Neural cell (in vitro differentiated cells): ENCODE measurements at regions not wholly inside any gene's neighbourhood (a gene's known extent, or its start where the extent isn't known, plus 50 kb on each side); places are given as distances from the start of the nearest gene placed in this dataset.

Experiments used
- H2AFZ ChIP-seq: fragments of 200-600, 300-800 bp; sonication (generic), shearing (Covaris generic); 2 replicates; pipeline ENCODE4 v1.6.0; 2014; ENCODE audit warnings: low read depth, mild to moderate bottlenecking, antibody characterized with exemption, low read length, moderate library complexity
- H3F3A ChIP-seq: fragments of 200-600 bp; shearing (Covaris generic); 2 replicates; pipeline ENCODE4 v1.6.1; 2016; ENCODE audit warnings: mild to moderate bottlenecking, moderate library complexity, mixed read lengths, antibody characterized with exemption, low read length; ENCODE audit not compliant: insufficient read depth, poor library complexity, severe bottlenecking
- H3K27ac ChIP-seq: fragments of 200-600, 300-800 bp; sonication (generic), shearing (Covaris generic); 2 replicates; pipeline ENCODE4 v1.5.1; 2014; ENCODE audit warnings: mild to moderate bottlenecking, low read length, moderate library complexity
- H3K27me3 ChIP-seq: fragments of 300-800, 200-600 bp; sonication (generic), shearing (Covaris generic); 2 replicates; pipeline ENCODE4 v1.6.0; 2014; ENCODE audit warnings: mild to moderate bottlenecking, low read depth, low read length, moderate library complexity; ENCODE audit not compliant: insufficient read depth
- H3K36me3 ChIP-seq: fragments of 300-800, 200-600 bp; sonication (generic), shearing (Covaris generic); 2 replicates; pipeline ENCODE4 v1.5.1; 2014; ENCODE audit warnings: mild to moderate bottlenecking, antibody characterized with exemption, low read length, moderate library complexity; ENCODE audit not compliant: insufficient read depth
- H3K4me2 ChIP-seq: fragments of 300-800, 200-600 bp; sonication (generic), shearing (Covaris generic); 2 replicates; pipeline ENCODE4 v1.6.0; 2014; ENCODE audit warnings: mild to moderate bottlenecking, low read length
- H3K4me3 ChIP-seq: fragments of 300-800, 200-600 bp; sonication (generic), shearing (Covaris generic); 2 replicates; pipeline ENCODE4 v1.5.1; 2014; ENCODE audit warnings: mild to moderate bottlenecking, low read length, moderate library complexity
- H3K79me2 ChIP-seq: fragments of 200-600 bp; shearing (Covaris generic); replicated peaks from 2 replicates; pipeline ENCODE4 v1.6.0; 2014; ENCODE audit warnings: mild to moderate bottlenecking, low read length, moderate library complexity; ENCODE audit not compliant: insufficient read depth
- H3K9ac ChIP-seq: fragments of 300-800, 200-600 bp; sonication (generic), shearing (Covaris generic); 2 replicates; pipeline ENCODE4 v1.6.1; 2016; ENCODE audit warnings: mild to moderate bottlenecking, low read length, mixed read lengths
- H3K9me2 ChIP-seq: fragments of 200-600 bp; shearing (Covaris generic); 2 replicates; pipeline ENCODE4 v1.6.1; 2016; ENCODE audit warnings: mild to moderate bottlenecking, low read length, mixed read lengths; ENCODE audit not compliant: insufficient read depth
- H3K9me3 ChIP-seq: fragments of 200-600, 300-800 bp; sonication (generic), shearing (Covaris generic); 2 replicates; pipeline ENCODE4 v1.6.1; 2016; ENCODE audit warnings: mild to moderate bottlenecking, mixed run types, low read length, moderate library complexity, mixed read lengths
- H4K20me1 ChIP-seq: fragments of 200-600 bp; shearing (Covaris generic); 2 replicates; pipeline ENCODE4 v1.6.1; 2016; ENCODE audit warnings: mild to moderate bottlenecking, mixed run types; ENCODE audit not compliant: insufficient read depth
- EP300 ChIP-seq: fragments of 450-650 bp; conservative IDR thresholded peaks from 2 replicates; pipeline ENCODE4 v1.6.1; 2014; ENCODE audit warnings: antibody characterized with exemption, mild to moderate bottlenecking, moderate library complexity; ENCODE audit not compliant: poor library complexity, severe bottlenecking
- EZH2 ChIP-seq: fragments of 200-600, 300-800 bp; shearing (Covaris generic), sonication (generic); IDR thresholded peaks from 2 replicates; pipeline ENCODE4 v1.6.1; 2014; ENCODE audit warnings: antibody characterized with exemption, low read length, borderline replicate concordance, mild to moderate bottlenecking; ENCODE audit not compliant: insufficient read depth, poor library complexity, severe bottlenecking
- MXI1 ChIP-seq: fragments of 450-650 bp; conservative IDR thresholded peaks from 2 replicates; pipeline ENCODE4 v1.6.1; 2014; ENCODE audit warnings: antibody characterized with exemption, mild to moderate bottlenecking; ENCODE audit not compliant: poor library complexity, severe bottlenecking
- POLR2AphosphoS5 ChIP-seq: IDR thresholded peaks from 2 replicates; pipeline ENCODE4 v1.6.1; 2012
- RAD21 ChIP-seq: fragments of 450-650 bp; conservative IDR thresholded peaks from 2 replicates; pipeline ENCODE4 v1.6.1; 2014; ENCODE audit warnings: antibody characterized with exemption, mild to moderate bottlenecking, moderate library complexity
- SMC3 ChIP-seq: fragments of 450-650 bp; conservative IDR thresholded peaks from 2 replicates; pipeline ENCODE4 v1.6.1; 2014; ENCODE audit warnings: antibody characterized with exemption, mild to moderate bottlenecking, moderate library complexity; ENCODE audit not compliant: poor library complexity
- TAF1 ChIP-seq: IDR thresholded peaks from 2 replicates; pipeline ENCODE4 v1.6.1; 2012; ENCODE audit warnings: low read depth
- TF ChIP-seq, protein P1 (sequence below): fragments of 450-650 bp; IDR thresholded peaks from 2 replicates; pipeline ENCODE4 v1.5.1; 2014; ENCODE audit warnings: antibody characterized with exemption, mild to moderate bottlenecking, moderate library complexity; ENCODE audit not compliant: poor library complexity, severe bottlenecking
- TF ChIP-seq, protein P2 (sequence below): IDR thresholded peaks from 2 replicates; pipeline ENCODE4 v1.6.1; 2012; ENCODE audit warnings: borderline replicate concordance

- Histone ChIP-seq H3K9me2 (no peaks in the 10 kb centered on the region), H3K79me2 (no peaks in the 10 kb centered on the region), H3K27me3 (no peaks in the 10 kb centered on the region), H3K9ac (no peak overlapping the region), H3K4me3 (no peak overlapping the region), H3F3A (no peaks in the 10 kb centered on the region), H2AFZ (no peak overlapping the region), H3K36me3 (no peaks in the 10 kb centered on the region), H4K20me1 (no peaks in the 10 kb centered on the region), H3K4me2 (no peak overlapping the region), H3K27ac (no peak overlapping the region), H3K9me3 (no peaks in the 10 kb centered on the region)
- no peak for TF ChIP-seq POLR2AphosphoS5
- TF ChIP-seq RAD21 = no peak
- TF ChIP-seq, protein P1, sequence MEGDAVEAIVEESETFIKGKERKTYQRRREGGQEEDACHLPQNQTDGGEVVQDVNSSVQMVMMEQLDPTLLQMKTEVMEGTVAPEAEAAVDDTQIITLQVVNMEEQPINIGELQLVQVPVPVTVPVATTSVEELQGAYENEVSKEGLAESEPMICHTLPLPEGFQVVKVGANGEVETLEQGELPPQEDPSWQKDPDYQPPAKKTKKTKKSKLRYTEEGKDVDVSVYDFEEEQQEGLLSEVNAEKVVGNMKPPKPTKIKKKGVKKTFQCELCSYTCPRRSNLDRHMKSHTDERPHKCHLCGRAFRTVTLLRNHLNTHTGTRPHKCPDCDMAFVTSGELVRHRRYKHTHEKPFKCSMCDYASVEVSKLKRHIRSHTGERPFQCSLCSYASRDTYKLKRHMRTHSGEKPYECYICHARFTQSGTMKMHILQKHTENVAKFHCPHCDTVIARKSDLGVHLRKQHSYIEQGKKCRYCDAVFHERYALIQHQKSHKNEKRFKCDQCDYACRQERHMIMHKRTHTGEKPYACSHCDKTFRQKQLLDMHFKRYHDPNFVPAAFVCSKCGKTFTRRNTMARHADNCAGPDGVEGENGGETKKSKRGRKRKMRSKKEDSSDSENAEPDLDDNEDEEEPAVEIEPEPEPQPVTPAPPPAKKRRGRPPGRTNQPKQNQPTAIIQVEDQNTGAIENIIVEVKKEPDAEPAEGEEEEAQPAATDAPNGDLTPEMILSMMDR = no peak
- TF ChIP-seq, protein P2, sequence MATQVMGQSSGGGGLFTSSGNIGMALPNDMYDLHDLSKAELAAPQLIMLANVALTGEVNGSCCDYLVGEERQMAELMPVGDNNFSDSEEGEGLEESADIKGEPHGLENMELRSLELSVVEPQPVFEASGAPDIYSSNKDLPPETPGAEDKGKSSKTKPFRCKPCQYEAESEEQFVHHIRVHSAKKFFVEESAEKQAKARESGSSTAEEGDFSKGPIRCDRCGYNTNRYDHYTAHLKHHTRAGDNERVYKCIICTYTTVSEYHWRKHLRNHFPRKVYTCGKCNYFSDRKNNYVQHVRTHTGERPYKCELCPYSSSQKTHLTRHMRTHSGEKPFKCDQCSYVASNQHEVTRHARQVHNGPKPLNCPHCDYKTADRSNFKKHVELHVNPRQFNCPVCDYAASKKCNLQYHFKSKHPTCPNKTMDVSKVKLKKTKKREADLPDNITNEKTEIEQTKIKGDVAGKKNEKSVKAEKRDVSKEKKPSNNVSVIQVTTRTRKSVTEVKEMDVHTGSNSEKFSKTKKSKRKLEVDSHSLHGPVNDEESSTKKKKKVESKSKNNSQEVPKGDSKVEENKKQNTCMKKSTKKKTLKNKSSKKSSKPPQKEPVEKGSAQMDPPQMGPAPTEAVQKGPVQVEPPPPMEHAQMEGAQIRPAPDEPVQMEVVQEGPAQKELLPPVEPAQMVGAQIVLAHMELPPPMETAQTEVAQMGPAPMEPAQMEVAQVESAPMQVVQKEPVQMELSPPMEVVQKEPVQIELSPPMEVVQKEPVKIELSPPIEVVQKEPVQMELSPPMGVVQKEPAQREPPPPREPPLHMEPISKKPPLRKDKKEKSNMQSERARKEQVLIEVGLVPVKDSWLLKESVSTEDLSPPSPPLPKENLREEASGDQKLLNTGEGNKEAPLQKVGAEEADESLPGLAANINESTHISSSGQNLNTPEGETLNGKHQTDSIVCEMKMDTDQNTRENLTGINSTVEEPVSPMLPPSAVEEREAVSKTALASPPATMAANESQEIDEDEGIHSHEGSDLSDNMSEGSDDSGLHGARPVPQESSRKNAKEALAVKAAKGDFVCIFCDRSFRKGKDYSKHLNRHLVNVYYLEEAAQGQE = no peak
- no peak for TF ChIP-seq MXI1
These were observed 492.2 kb upstream of the PSMD7 start for GRCh38 chr16:73804456-73804855.

DNA sequence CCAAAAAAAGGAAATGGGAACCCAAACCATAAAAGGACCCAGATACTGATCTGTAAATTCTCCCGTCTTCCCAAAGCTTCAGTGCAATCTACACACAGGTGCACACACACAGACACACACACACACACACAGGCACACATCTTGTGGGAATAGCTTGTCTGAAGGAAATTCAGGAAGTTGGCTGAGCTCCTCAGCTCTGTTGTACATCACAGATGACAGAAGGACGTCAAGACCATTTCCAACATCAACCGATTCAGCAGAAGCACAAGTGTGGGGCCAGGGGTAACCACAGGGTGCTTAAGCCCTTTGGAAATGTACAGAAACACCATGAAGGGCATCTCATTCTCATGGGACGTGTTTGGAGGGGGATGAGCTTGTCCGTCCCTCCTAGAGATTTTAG is 498.1 kb upstream of the PSMD7 start:
- Histone ChIP-seq H3K27ac (no peak overlapping the region), H3K36me3 (no peaks in the 10 kb centered on the region), H3K9me2 (no peaks in the 10 kb centered on the region), H3K4me2 (no peak overlapping the region), H3K79me2 (no peaks in the 10 kb centered on the region), H3K4me3 (no peak overlapping the region), H3F3A (no peaks in the 10 kb centered on the region), H3K27me3 (no peaks in the 10 kb centered on the region), H3K9me3 (no peaks in the 10 kb centered on the region), H4K20me1 (no peaks in the 10 kb centered on the region), H3K9ac (no peak overlapping the region), H2AFZ (no peak overlapping the region)
- TF ChIP-seq SMC3 (no peak), POLR2AphosphoS5 (no peak), TAF1 (no peak), MXI1 (no peak), RAD21 (no peak), EP300 (no peak), EZH2 (no peak)
- TF ChIP-seq, protein P1 = no peak
- TF ChIP-seq, protein P2 = no peak
